ENCODE measurements at regions not wholly inside any gene's neighbourhood (a gene's known extent, or its start where the extent isn't known, plus 50 kb on each side); places are given as distances from the start of the nearest gene placed in this dataset.

DNA sequence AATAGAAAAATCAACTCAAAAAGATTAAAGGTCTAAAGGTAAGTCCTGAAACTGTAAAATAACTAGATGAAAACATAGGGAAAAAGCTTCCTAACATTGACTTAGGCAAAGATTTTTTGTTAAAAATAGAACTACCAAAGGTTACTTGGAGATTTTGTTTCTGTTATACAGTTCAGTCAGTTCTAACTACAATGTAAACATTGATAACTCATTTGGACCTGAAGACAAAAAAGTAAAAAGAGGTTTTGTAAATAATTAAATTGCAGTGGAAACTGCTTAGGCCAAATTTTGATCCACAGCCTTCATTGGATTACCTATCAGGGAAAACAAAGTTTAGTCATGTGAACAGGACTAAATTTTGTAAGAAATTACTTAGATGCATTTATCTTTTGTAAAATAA lies 101.8 kb downstream of the SLITRK2 start:
- Histone ChIP-seq H3K9ac (ENCODE audit: low read length) (no peak overlapping the region), H3K9me2 (replicated peaks; ENCODE audit: low read length) (no peaks in the 10 kb centered on the region), H3K4me2 (ENCODE audit: low read length) (no peak overlapping the region), H3F3A (ENCODE audit: low read length, unreplicated experiment) (no peaks in the 10 kb centered on the region), H3K4me1 (ENCODE audit: insufficient read depth, low read length) (no peaks in the 10 kb centered on the region), H3K27me3 (ENCODE audit: low read length) (no peaks in the 10 kb centered on the region), H3K4me3 (ENCODE audit: low read length) (no peak overlapping the region), H3K36me3 (ENCODE audit: low read depth, low read length) (no peaks in the 10 kb centered on the region), H2AFZ (ENCODE audit: low read length) (no peak overlapping the region), H3K79me2 (ENCODE audit: low read length) (no peaks in the 10 kb centered on the region), H3K27ac (ENCODE audit: low read length) (no peak overlapping the region), H4K20me1 (ENCODE audit: low read length) (no peaks in the 10 kb centered on the region), H3K9me3 (ENCODE audit: low read length) (no peaks in the 10 kb centered on the region)
- ATAC-seq (no peak), DNase-seq (no peak)
- no peak for TF ChIP-seq EZH2 (IDR thresholded peaks at IDR 0.05; ENCODE audit: low read length, unreplicated experiment)
- TF ChIP-seq, protein P1, sequence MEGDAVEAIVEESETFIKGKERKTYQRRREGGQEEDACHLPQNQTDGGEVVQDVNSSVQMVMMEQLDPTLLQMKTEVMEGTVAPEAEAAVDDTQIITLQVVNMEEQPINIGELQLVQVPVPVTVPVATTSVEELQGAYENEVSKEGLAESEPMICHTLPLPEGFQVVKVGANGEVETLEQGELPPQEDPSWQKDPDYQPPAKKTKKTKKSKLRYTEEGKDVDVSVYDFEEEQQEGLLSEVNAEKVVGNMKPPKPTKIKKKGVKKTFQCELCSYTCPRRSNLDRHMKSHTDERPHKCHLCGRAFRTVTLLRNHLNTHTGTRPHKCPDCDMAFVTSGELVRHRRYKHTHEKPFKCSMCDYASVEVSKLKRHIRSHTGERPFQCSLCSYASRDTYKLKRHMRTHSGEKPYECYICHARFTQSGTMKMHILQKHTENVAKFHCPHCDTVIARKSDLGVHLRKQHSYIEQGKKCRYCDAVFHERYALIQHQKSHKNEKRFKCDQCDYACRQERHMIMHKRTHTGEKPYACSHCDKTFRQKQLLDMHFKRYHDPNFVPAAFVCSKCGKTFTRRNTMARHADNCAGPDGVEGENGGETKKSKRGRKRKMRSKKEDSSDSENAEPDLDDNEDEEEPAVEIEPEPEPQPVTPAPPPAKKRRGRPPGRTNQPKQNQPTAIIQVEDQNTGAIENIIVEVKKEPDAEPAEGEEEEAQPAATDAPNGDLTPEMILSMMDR (conservative IDR thresholded peaks at IDR 0.05; ENCODE audit: low read depth, low read length): no peak
- TF ChIP-seq EZH2phosphoT487 (IDR thresholded peaks at IDR 0.05; ENCODE audit: borderline replicate concordance, low read length): no peak
- intact Hi-C loops (cut with micrococcal nuclease): no loop called here
- CTCF ChIA-PET: no interaction called here
- POLR2A ChIA-PET (ENCODE audit: unreplicated experiment): no interaction called here
- no TSS peak for BruUV-seq (replicated peaks)

DNA sequence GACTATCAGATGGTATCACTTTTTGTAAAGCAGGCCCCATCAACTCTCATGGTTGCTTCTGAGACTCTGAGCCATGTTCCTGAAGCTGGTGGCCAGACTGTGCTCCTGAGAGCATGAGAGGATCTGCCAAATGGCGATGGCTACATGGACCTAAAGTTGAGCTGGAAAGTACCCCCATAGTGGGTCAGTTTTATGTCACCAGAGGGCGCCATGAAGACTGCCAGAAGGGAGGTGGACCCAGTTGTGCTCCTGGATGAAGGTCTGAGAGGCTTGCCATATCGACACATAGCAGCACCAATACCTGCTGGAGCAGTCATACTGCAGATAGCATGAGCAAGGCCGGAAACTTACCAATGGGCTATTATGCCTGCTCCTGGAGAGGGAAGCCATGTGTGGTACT lies 105.7 kb downstream of the SLITRK2 start:
- Histone ChIP-seq H3K36me3 (ENCODE audit: low read depth, low read length) (no peaks in the 10 kb centered on the region), H2AFZ (ENCODE audit: low read length) (no peak overlapping the region), H3K4me3 (ENCODE audit: low read length) (no peak overlapping the region), H3K9ac (ENCODE audit: low read length) (no peak overlapping the region), H3K4me1 (ENCODE audit: insufficient read depth, low read length) (no peaks in the 10 kb centered on the region), H3K9me2 (replicated peaks; ENCODE audit: low read length) (no peaks in the 10 kb centered on the region), H3F3A (ENCODE audit: low read length, unreplicated experiment) (no peaks in the 10 kb centered on the region), H3K27ac (ENCODE audit: low read length) (no peak overlapping the region), H3K79me2 (ENCODE audit: low read length) (no peaks in the 10 kb centered on the region), H3K27me3 (ENCODE audit: low read length) (no peaks in the 10 kb centered on the region), H3K9me3 (ENCODE audit: low read length) (no peaks in the 10 kb centered on the region), H4K20me1 (ENCODE audit: low read length) (no peaks in the 10 kb centered on the region), H3K4me2 (ENCODE audit: low read length) (no peak overlapping the region)
- TF ChIP-seq EZH2phosphoT487 (IDR thresholded peaks at IDR 0.05; ENCODE audit: borderline replicate concordance, low read length) (no peak), EZH2 (IDR thresholded peaks at IDR 0.05; ENCODE audit: low read length, unreplicated experiment) (no peak)
- TF ChIP-seq, protein P1 (conservative IDR thresholded peaks at IDR 0.05; ENCODE audit: low read depth, low read length): no peak
- intact Hi-C loops (cut with micrococcal nuclease): no loop called here
- CTCF ChIA-PET: no interaction called here
- POLR2A ChIA-PET (ENCODE audit: unreplicated experiment): no interaction called here
- DNase-seq: no peak
- no peak for ATAC-seq
- no TSS peak for BruUV-seq (replicated peaks)

DNA sequence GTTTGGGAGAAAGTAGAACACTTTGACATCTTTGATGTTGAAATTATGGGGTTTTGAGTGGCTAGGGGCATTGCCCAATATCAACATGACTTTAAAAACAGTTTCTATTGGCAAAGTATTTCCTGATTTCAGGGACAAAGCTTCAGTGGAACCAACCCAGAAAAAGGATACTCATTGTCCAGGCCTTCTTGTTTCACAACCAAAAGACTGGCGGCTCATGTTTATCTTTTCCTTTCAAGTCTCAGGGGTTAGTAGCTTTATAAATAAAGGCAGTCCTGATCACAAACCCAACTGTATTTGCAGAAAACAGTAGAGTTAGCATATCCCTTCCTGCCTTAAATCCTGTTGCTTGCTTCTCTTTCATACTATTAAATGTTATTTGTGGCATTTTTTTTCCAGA lies 119.1 kb downstream of the SLITRK2 start:
- no peak for DNase-seq
- Histone ChIP-seq H3K27me3 (ENCODE audit: low read length) (no peaks in the 10 kb centered on the region), H3K27ac (ENCODE audit: low read length) (no peak overlapping the region), H3K36me3 (ENCODE audit: low read depth, low read length) (no peaks in the 10 kb centered on the region), H3K9me2 (replicated peaks; ENCODE audit: low read length) (no peaks in the 10 kb centered on the region), H3K4me2 (ENCODE audit: low read length) (no peak overlapping the region), H3F3A (ENCODE audit: low read length, unreplicated experiment) (no peaks in the 10 kb centered on the region), H3K4me1 (ENCODE audit: insufficient read depth, low read length) (no peaks in the 10 kb centered on the region), H3K9me3 (ENCODE audit: low read length) (no peaks in the 10 kb centered on the region), H2AFZ (ENCODE audit: low read length) (no peak overlapping the region), H3K9ac (ENCODE audit: low read length) (no peak overlapping the region), H3K79me2 (ENCODE audit: low read length) (no peaks in the 10 kb centered on the region), H4K20me1 (ENCODE audit: low read length) (no peaks in the 10 kb centered on the region), H3K4me3 (ENCODE audit: low read length) (no peak overlapping the region)
- TF ChIP-seq EZH2phosphoT487 (IDR thresholded peaks at IDR 0.05; ENCODE audit: borderline replicate concordance, low read length) (no peak), EZH2 (IDR thresholded peaks at IDR 0.05; ENCODE audit: low read length, unreplicated experiment) (no peak)
- TF ChIP-seq, protein P1 (conservative IDR thresholded peaks at IDR 0.05; ENCODE audit: low read depth, low read length): no peak
- ATAC-seq: no peak
- ChIA-PET POLR2A (ENCODE audit: unreplicated experiment) (no interaction called here), CTCF (no interaction called here)
- no TSS peak for BruUV-seq (replicated peaks)
- intact Hi-C loops (cut with micrococcal nuclease): no loop called here
